SW480 (cell line): ENCODE measurements at regions not wholly inside any gene's neighbourhood (a gene's known extent, or its start where the extent isn't known, plus 50 kb on each side); places are given as distances from the start of the nearest gene placed in this dataset.

Source experiments
- DNase-seq: peaks from one replicate; pipeline ENCODE4 v3.0.0-alpha.2; 2016; ENCODE audit warnings: low spot score

- DNase-seq, result no peak
Measured at GRCh38 chr22:22744412-22745224, 100.2 kb downstream of the GGTLC2 start.

- peak; percentile 6 for DNase-seq
Measured at GRCh38 chr22:22745225-22746060, 101.0 kb downstream of the GGTLC2 start.

- no peak for DNase-seq
Measured at GRCh38 chr22:22746061-22746962, 101.9 kb downstream of the GGTLC2 start.

- no peak for DNase-seq
Measured at GRCh38 chr22:22746963-22747933, 102.8 kb downstream of the GGTLC2 start.

GRCh38 chr22:22748297-22748743 is 103.9 kb downstream of the GGTLC2 start:
- DNase-seq, result peak; percentile 14

GRCh38 chr22:22748756-22749155 is 104.3 kb downstream of the GGTLC2 start:
- no peak for DNase-seq

GRCh38 chr22:22749167-22749758 is 104.8 kb downstream of the GGTLC2 start:
- no peak for DNase-seq

- DNase-seq, result no peak
Measured at GRCh38 chr22:22750335-22751042, 106.1 kb downstream of the GGTLC2 start.

- no peak for DNase-seq
Measured at GRCh38 chr22:22751043-22751603, 106.7 kb downstream of the GGTLC2 start.

- no peak for DNase-seq
Measured at GRCh38 chr22:22752199-22752555, 107.8 kb downstream of the GGTLC2 start.

GRCh38 chr22:22752556-22753477 is 108.4 kb downstream of the GGTLC2 start:
- no peak for DNase-seq

GRCh38 chr22:22753526-22754267 is 109.3 kb downstream of the GGTLC2 start:
- DNase-seq, result peak; percentile 41

GRCh38 chr22:22754268-22754657 is 109.8 kb downstream of the GGTLC2 start:
- no peak for DNase-seq

- DNase-seq, result no peak
Measured at GRCh38 chr22:22754961-22755777, 110.8 kb downstream of the GGTLC2 start.

- DNase-seq, result no peak
Measured at GRCh38 chr22:22755778-22756100, 111.3 kb downstream of the GGTLC2 start.

GRCh38 chr22:22756109-22756508 is 111.7 kb downstream of the GGTLC2 start:
- no peak for DNase-seq
